OCI-LY1 (cell line): ENCODE measurements at regions not wholly inside any gene's neighbourhood (a gene's known extent, or its start where the extent isn't known, plus 50 kb on each side); places are given as distances from the start of the nearest gene placed in this dataset.

Experiments used
- H2AFZ ChIP-seq: fragments of 200-600 bp; sonication (generic), shearing (Covaris generic); 2 replicates; pipeline ENCODE4 v1.6.0; 2014; ENCODE audit warnings: antibody characterized with exemption, mild to moderate bottlenecking, low read length
- H3F3A ChIP-seq: fragments of 200-600 bp; sonication (generic), shearing (Covaris generic); 2 replicates; pipeline ENCODE4 v1.6.0; 2014; ENCODE audit warnings: mild to moderate bottlenecking, antibody characterized with exemption, low read length, moderate library complexity; ENCODE audit not compliant: insufficient read depth
- H3K27ac ChIP-seq: fragments of 200-600 bp; sonication (generic); 2 replicates; pipeline ENCODE4 v1.5.1; 2014; ENCODE audit warnings: low read length, mixed run types, mild to moderate bottlenecking, low read depth; ENCODE audit not compliant: poor library complexity, severe bottlenecking
- H3K27me3 ChIP-seq: fragments of 200-600 bp; sonication (generic); 2 replicates; pipeline ENCODE4 v1.6.0; 2014; ENCODE audit warnings: antibody characterized with exemption, mild to moderate bottlenecking, low read length, moderate library complexity; ENCODE audit not compliant: insufficient read depth
- H3K36me3 ChIP-seq: fragments of 200-600 bp; sonication (generic); 2 replicates; pipeline ENCODE4 v1.6.1; 2014; ENCODE audit warnings: mild to moderate bottlenecking, antibody characterized with exemption, low read length, moderate library complexity, mixed read lengths; ENCODE audit not compliant: insufficient read depth
- H3K4me1 ChIP-seq: fragments of 200-600 bp; sonication (generic); 2 replicates; pipeline ENCODE4 v1.5.1; 2014; ENCODE audit warnings: mild to moderate bottlenecking, low read length, moderate library complexity; ENCODE audit not compliant: insufficient read depth, severe bottlenecking
- H3K4me2 ChIP-seq: fragments of 200-600 bp; sonication (generic), shearing (Covaris generic); 2 replicates; pipeline ENCODE4 v1.6.1; 2014; ENCODE audit warnings: low read length
- H3K4me3 ChIP-seq: fragments of 200-600 bp; sonication (generic); 2 replicates; pipeline ENCODE4 v1.5.1; 2014; ENCODE audit warnings: low read length, low read depth, mild to moderate bottlenecking, mixed read lengths; ENCODE audit not compliant: poor library complexity, severe bottlenecking
- H3K79me2 ChIP-seq: fragments of 200-600 bp; shearing (Covaris generic); 2 replicates; pipeline ENCODE4 v1.6.1; 2016; ENCODE audit warnings: mixed run types, low read length, mixed read lengths; ENCODE audit not compliant: insufficient read depth
- H3K9ac ChIP-seq: fragments of 200-600 bp; sonication (generic), shearing (Covaris generic); 2 replicates; pipeline ENCODE4 v1.6.1; 2014; ENCODE audit warnings: mild to moderate bottlenecking, low read length, mixed read lengths
- H3K9me2 ChIP-seq: fragments of 200-600 bp; sonication (generic), shearing (Covaris generic); 2 replicates; pipeline ENCODE4 v1.6.1; 2014; ENCODE audit warnings: low read depth, mild to moderate bottlenecking, low read length, mixed read lengths
- H3K9me3 ChIP-seq: fragments of 200-600 bp; shearing (Covaris generic); 2 replicates; pipeline ENCODE4 v1.6.1; 2014; ENCODE audit warnings: low read length, mixed read lengths
- H4K20me1 ChIP-seq: fragments of 200-600 bp; sonication (generic), shearing (Covaris generic); 2 replicates; pipeline ENCODE4 v1.6.0; 2016; ENCODE audit warnings: mild to moderate bottlenecking, low read length; ENCODE audit not compliant: insufficient read depth
- CTCF ChIP-seq: fragments of 200-600 bp; sonication (generic), shearing (Covaris generic); IDR thresholded peaks from 2 replicates; pipeline ENCODE4 v1.5.1; 2017; ENCODE audit warnings: mild to moderate bottlenecking, antibody characterized with exemption, low read length, moderate library complexity, mixed read lengths
- EZH2 ChIP-seq: fragments of 200-600 bp; sonication (generic), shearing (Covaris generic); IDR thresholded peaks from 2 replicates; pipeline ENCODE4 v1.8.0; 2017; ENCODE audit warnings: borderline replicate concordance, mixed run types, mild to moderate bottlenecking, antibody characterized with exemption, low read length, moderate library complexity, mixed read lengths

- Histone ChIP-seq H3K27ac (no peak overlapping the region), H3K4me1 (peaks cover 22% of the 10 kb centered on the region), H3F3A (no peaks in the 10 kb centered on the region), H3K27me3 (no peaks in the 10 kb centered on the region), H3K4me2 (no peak overlapping the region), H3K79me2 (no peaks in the 10 kb centered on the region), H4K20me1 (no peaks in the 10 kb centered on the region), H3K9me3 (no peaks in the 10 kb centered on the region), H3K9ac (no peak overlapping the region), H3K36me3 (no peaks in the 10 kb centered on the region), H3K4me3 (no peak overlapping the region), H3K9me2 (no peaks in the 10 kb centered on the region), H2AFZ (no peak overlapping the region)
- TF ChIP-seq CTCF (no peak), EZH2 (no peak)
These were observed 154.5 kb downstream of the TMCO5A start for GRCh38 chr15:38088971-38089370.

GRCh38 chr15:38090223-38090622 is 155.8 kb downstream of the TMCO5A start:
- H3K9me3 ChIP-seq: no peaks in the 10 kb centered on the region
- no peaks in the 10 kb centered on the region for H3K27me3 ChIP-seq
- H3F3A ChIP-seq: no peaks in the 10 kb centered on the region
- no peak overlapping the region for H3K4me2 ChIP-seq
- H3K9me2 ChIP-seq: no peaks in the 10 kb centered on the region
- no peak for TF ChIP-seq EZH2
- no peak for TF ChIP-seq CTCF
- no peak overlapping the region for H3K9ac ChIP-seq
- no peaks in the 10 kb centered on the region for H4K20me1 ChIP-seq
- no peaks in the 10 kb centered on the region for H3K36me3 ChIP-seq
- H2AFZ ChIP-seq: no peak overlapping the region
- peaks cover 9% of the 10 kb centered on the region for H3K4me1 ChIP-seq
- H3K79me2 ChIP-seq: no peaks in the 10 kb centered on the region
- no peak overlapping the region for H3K27ac ChIP-seq
- H3K4me3 ChIP-seq: no peak overlapping the region

- no peak overlapping the region for H3K27ac ChIP-seq
- no peaks in the 10 kb centered on the region for H3K9me3 ChIP-seq
- no peaks in the 10 kb centered on the region for H3F3A ChIP-seq
- H3K4me3 ChIP-seq: no peak overlapping the region
- peaks cover 5% of the 10 kb centered on the region for H3K4me1 ChIP-seq
- no peaks in the 10 kb centered on the region for H3K79me2 ChIP-seq
- H3K9ac ChIP-seq: no peak overlapping the region
- H4K20me1 ChIP-seq: no peaks in the 10 kb centered on the region
- H2AFZ ChIP-seq: no peak overlapping the region
- H3K4me2 ChIP-seq: no peak overlapping the region
- TF ChIP-seq CTCF (no peak), EZH2 (no peak)
- H3K9me2 ChIP-seq: no peaks in the 10 kb centered on the region
- no peaks in the 10 kb centered on the region for H3K36me3 ChIP-seq
- H3K27me3 ChIP-seq: no peaks in the 10 kb centered on the region
These were observed 156.2 kb downstream of the TMCO5A start for GRCh38 chr15:38090678-38091077.
